Right lobe of liver (tissue), 6 donors: ENCODE measurements at regions not wholly inside any gene's neighbourhood (a gene's known extent, or its start where the extent isn't known, plus 50 kb on each side); places are given as distances from the start of the nearest gene placed in this dataset.
A peak's percentile ranks its signal among the peaks of the same experiment; 100 is the strongest.

ENCODE experiments used
- ATAC-seq, 4 donors: fragments of 200-7000 bp; cut with Tn5 transposase; one replicate each; pipeline ENCODE4 v1.9.1; 2020; ENCODE audit warnings: mild to moderate bottlenecking in 4 of 4, moderate library complexity in 4 of 4
- DNase-seq, 3 donors: peaks; one replicate each; pipeline ENCODE4 v3.0.0-alpha.2; 2020
- H3K27ac ChIP-seq, 3 donors: fragments of 200-600 bp; one replicate each; pipeline ENCODE4 v1.8.0; 2022
- H3K27me3 ChIP-seq, 2 donors: fragments of 200-600 bp; one replicate each; pipeline ENCODE4 v1.8.0; 2022
- H3K36me3 ChIP-seq, 4 donors: fragments of 200-600 bp; sonication (generic) in 1 of 4; one replicate each; pipeline versions ENCODE4 v1.5.1 to v1.8.0; 2017 to 2022; ENCODE audit warnings: control low read depth in 1 of 4
- H3K4me1 ChIP-seq, 4 donors: fragments of 200-600 bp; sonication (generic) in 1 of 4; one replicate each; pipeline versions ENCODE4 v1.5.1 to v1.8.0; 2017 to 2022; ENCODE audit warnings: control low read depth in 1 of 4
- H3K4me3 ChIP-seq, 3 donors: fragments of 200-600 bp; one replicate each; pipeline ENCODE4 v1.8.0; 2022
- H3K9me3 ChIP-seq, 4 donors: fragments of 200-600 bp; sonication (generic) in 1 of 4; one replicate each; pipeline versions ENCODE4 v1.5.1 to v1.8.0; 2017 to 2022; ENCODE audit warnings: control low read depth in 1 of 4
- CTCF ChIP-seq, 4 donors: fragments of 200-600 bp in 3 of 4; fragments of 450-650 bp in 1 of 4; IDR thresholded peaks; one replicate each; pipeline versions ENCODE4 v1.5.1 to v1.8.0; 2016 to 2022; ENCODE audit warnings: antibody characterized with exemption in 4 of 4, mild to moderate bottlenecking in 2 of 4
- POLR2A ChIP-seq: fragments of 450-650 bp; IDR thresholded peaks from one replicate; pipeline ENCODE4 v1.6.1; 2017; ENCODE audit warnings: antibody characterized with exemption, mild to moderate bottlenecking
- whole genome bisulfite sequencing: methylation state at CpG from one replicate; pipeline ENCODE4 v1.1.6; 2018; ENCODE audit warnings: low coverage, low lambda C conversion rate; ENCODE audit not compliant: insufficient coverage; ENCODE audit errors: missing lambda C conversion rate; 5-methylcytosine and 5-hydroxymethylcytosine counted together
- intact Hi-C, 2 donors: fragments of 100-400 bp; cut with DNase I; formaldehyde crosslinking; loops; one replicate each; pipeline versions ENCODE4 v1.11.2 to v1.14.1; 2022
- donor health status: DM: no; HTN: yes; CAD: no.
- donor health status: DM: no; HTN: no; CAD: no.
- donor health status: DM: no; HTN: no; CAD: no.
- donor health status: DM: no; HTN: yes; CAD: no.
- donor health status: DM: no; HTN: yes; CAD: no.

GRCh38 chr9:22210936-22211335, 201.8 kb upstream of the CDKN2B start:
- ATAC-seq (no peak), DNase-seq (no peak)
- no peak for TF ChIP-seq CTCF (IDR thresholded peaks at IDR 0.05)
- no peak for TF ChIP-seq POLR2A
- intact Hi-C loops = no loop called here
- 86% methylated on average over 2 of the region's 2 CpGs for WGBS
- no peak overlapping the region for H3K4me3 ChIP-seq
- no peaks in the 10 kb centered on the region for H3K9me3 ChIP-seq
- H3K36me3 ChIP-seq = no peaks in the 10 kb centered on the region
- no peak overlapping the region for H3K27ac ChIP-seq
- H3K27me3 ChIP-seq = no peaks in the 10 kb centered on the region
- no peaks in the 10 kb centered on the region for H3K4me1 ChIP-seq

GRCh38 chr9:22211588-22212360, 202.7 kb upstream of the CDKN2B start:
- intact Hi-C loops = no loop called here
- no peaks in the 10 kb centered on the region for H3K27me3 ChIP-seq
- no peaks in the 10 kb centered on the region for H3K9me3 ChIP-seq
- H3K4me1 ChIP-seq = no peaks in the 10 kb centered on the region
- H3K36me3 ChIP-seq = no peaks in the 10 kb centered on the region
- ATAC-seq = peak; percentile 32 to 75 (median 62)
- no peak for DNase-seq
- TF ChIP-seq CTCF (IDR thresholded peaks at IDR 0.05) (no peak), POLR2A (no peak)
- 36% methylated on average over 4 of the region's 4 CpGs for WGBS
- no peak overlapping the region for H3K4me3 ChIP-seq
- H3K27ac ChIP-seq = no peak overlapping the region

GRCh38 chr9:22214021-22214420, 204.9 kb upstream of the CDKN2B start:
- ATAC-seq (no peak), DNase-seq (no peak)
- Histone ChIP-seq H3K9me3 (no peaks in the 10 kb centered on the region), H3K4me3 (no peak overlapping the region), H3K36me3 (no peaks in the 10 kb centered on the region), H3K27ac (no peak overlapping the region), H3K27me3 (no peaks in the 10 kb centered on the region), H3K4me1 (no peaks in the 10 kb centered on the region)
- intact Hi-C loops = no loop called here
- WGBS = 89% methylated on average over 3 of the region's 3 CpGs
- no peak for TF ChIP-seq POLR2A
- no peak for TF ChIP-seq CTCF (IDR thresholded peaks at IDR 0.05)

GRCh38 chr9:22214497-22215031, 205.5 kb upstream of the CDKN2B start:
- intact Hi-C loops = no loop called here
- no peaks in the 10 kb centered on the region for H3K4me1 ChIP-seq
- WGBS = 48% methylated on average over 2 of the region's 2 CpGs
- TF ChIP-seq CTCF (IDR thresholded peaks at IDR 0.05) = no peak
- TF ChIP-seq POLR2A = no peak
- ATAC-seq = no peak
- DNase-seq = no peak
- no peak overlapping the region for H3K27ac ChIP-seq
- H3K36me3 ChIP-seq = no peaks in the 10 kb centered on the region
- no peaks in the 10 kb centered on the region for H3K27me3 ChIP-seq
- no peak overlapping the region for H3K4me3 ChIP-seq
- H3K9me3 ChIP-seq = no peaks in the 10 kb centered on the region
